ENCODE measurements at regions not wholly inside any gene's neighbourhood (a gene's known extent, or its start where the extent isn't known, plus 50 kb on each side); places are given as distances from the start of the nearest gene placed in this dataset.
A peak's percentile ranks its signal among the peaks of the same experiment; 100 is the strongest.

GRCh38 chr9:7912037-7912535 lies 112.5 kb upstream of the DMAC1 start:
- Mint-ChIP-seq H3K36me3 (ENCODE audit: low read depth) (no peaks in the 10 kb centered on the region), H3K4me1 (peaks cover 21% of the 10 kb centered on the region), H3K9me3 (no peaks in the 10 kb centered on the region), H3K4me3 (no peak overlapping the region), H3K27me3 (ENCODE audit: low read depth, poor library complexity) (no peaks in the 10 kb centered on the region), H3K27ac (no peak overlapping the region)
- DNase-seq, result no peak
- no peak for TF ChIP-seq CTCF (IDR thresholded peaks at IDR 0.05)

GRCh38 chr9:7910426-7911020 lies 110.9 kb upstream of the DMAC1 start:
- H3K9me3 Mint-ChIP-seq, result no peaks in the 10 kb centered on the region
- no peak for TF ChIP-seq CTCF (IDR thresholded peaks at IDR 0.05)
- peaks cover 21% of the 10 kb centered on the region for H3K4me1 Mint-ChIP-seq
- DNase-seq, result no peak
- H3K4me3 Mint-ChIP-seq, result no peak overlapping the region
- no peaks in the 10 kb centered on the region for H3K27me3 Mint-ChIP-seq (ENCODE audit: low read depth, poor library complexity)
- no peaks in the 10 kb centered on the region for H3K36me3 Mint-ChIP-seq (ENCODE audit: low read depth)
- peak overlapping the region; percentile 8 for H3K27ac Mint-ChIP-seq

- Mint-ChIP-seq H3K4me1 (peaks cover 25% of the 10 kb centered on the region), H3K9me3 (no peaks in the 10 kb centered on the region), H3K4me3 (no peak overlapping the region), H3K36me3 (ENCODE audit: low read depth) (no peaks in the 10 kb centered on the region), H3K27ac (no peak overlapping the region), H3K27me3 (ENCODE audit: low read depth, poor library complexity) (no peaks in the 10 kb centered on the region)
- no peak for DNase-seq
- no peak for TF ChIP-seq CTCF (IDR thresholded peaks at IDR 0.05)
Observed at GRCh38 chr9:7909537-7909936, 110.0 kb upstream of the DMAC1 start.

- Mint-ChIP-seq H3K9me3 (no peaks in the 10 kb centered on the region), H3K36me3 (ENCODE audit: low read depth) (no peaks in the 10 kb centered on the region), H3K27ac (no peak overlapping the region), H3K27me3 (ENCODE audit: low read depth, poor library complexity) (no peaks in the 10 kb centered on the region), H3K4me3 (no peak overlapping the region), H3K4me1 (peaks cover 25% of the 10 kb centered on the region)
- no peak for TF ChIP-seq CTCF (IDR thresholded peaks at IDR 0.05)
- no peak for DNase-seq
Observed at GRCh38 chr9:7907551-7908337, 108.2 kb upstream of the DMAC1 start.

GRCh38 chr9:7906783-7907550 lies 107.4 kb upstream of the DMAC1 start:
- DNase-seq, result no peak
- no peaks in the 10 kb centered on the region for H3K27me3 Mint-ChIP-seq (ENCODE audit: low read depth, poor library complexity)
- no peak for TF ChIP-seq CTCF (IDR thresholded peaks at IDR 0.05)
- no peak overlapping the region for H3K27ac Mint-ChIP-seq
- H3K9me3 Mint-ChIP-seq, result no peaks in the 10 kb centered on the region
- H3K4me1 Mint-ChIP-seq, result peaks cover 25% of the 10 kb centered on the region
- H3K4me3 Mint-ChIP-seq, result no peak overlapping the region
- no peaks in the 10 kb centered on the region for H3K36me3 Mint-ChIP-seq (ENCODE audit: low read depth)

All from nephron progenitor cell (in vitro differentiated cells).